Nephron (organoid): ENCODE measurements at regions not wholly inside any gene's neighbourhood (a gene's known extent, or its start where the extent isn't known, plus 50 kb on each side); places are given as distances from the start of the nearest gene placed in this dataset.

Source experiments
- H3K27ac Mint-ChIP-seq, 3 experiments: 2 replicates each; pipeline ENCODE4 v1.8.0; 2020; ENCODE audit warnings: mixed read lengths in 3 of 3, mild to moderate bottlenecking in 2 of 3, moderate library complexity in 1 of 3
- H3K27me3 Mint-ChIP-seq: 2 replicates; pipeline ENCODE4 v1.8.0; 2021; ENCODE audit warnings: low read depth, mild to moderate bottlenecking, moderate library complexity, mixed read lengths
- H3K36me3 Mint-ChIP-seq: 2 replicates; pipeline ENCODE4 v1.8.0; 2020; ENCODE audit warnings: low read depth, mixed read lengths
- H3K4me1 Mint-ChIP-seq: 2 replicates; pipeline ENCODE4 v1.8.0; 2020; ENCODE audit warnings: mixed read lengths
- H3K4me3 Mint-ChIP-seq, 3 experiments: 2 replicates each; pipeline ENCODE4 v1.8.0; 2020; ENCODE audit warnings: mild to moderate bottlenecking in 3 of 3, mixed read lengths in 3 of 3, moderate library complexity in 2 of 3
- H3K9me3 Mint-ChIP-seq: 2 replicates; pipeline ENCODE4 v1.8.0; 2020; ENCODE audit warnings: mixed read lengths
- TF ChIP-seq, protein P1 (sequence below), 3 experiments: fragments of 200-600 bp; sonication (generic); IDR thresholded peaks; one replicate each; pipeline ENCODE4 v1.5.0; 2021; ENCODE audit warnings: antibody characterized with exemption in 3 of 3; ENCODE audit not compliant: unreplicated experiment in 3 of 3

DNA sequence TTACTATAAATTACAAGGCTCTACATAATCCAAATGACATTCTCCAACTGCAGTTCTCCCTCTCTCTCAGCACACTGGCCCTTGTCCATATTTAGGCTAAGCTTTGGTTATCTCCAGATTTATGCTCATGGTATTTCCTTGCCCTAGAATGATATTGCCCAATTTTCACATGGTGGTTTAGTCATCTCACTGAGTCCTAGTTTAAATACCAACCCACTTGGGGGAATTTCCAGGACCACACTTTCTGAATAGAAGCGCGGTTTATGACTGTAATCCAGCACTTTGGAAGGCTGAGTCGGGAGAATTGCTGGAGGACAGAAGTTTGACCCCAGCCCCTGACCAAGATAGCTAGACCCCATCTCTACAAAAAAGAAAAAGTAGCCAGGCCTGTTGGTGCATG is 280.1 kb upstream of the MON1B start:
- TF ChIP-seq, protein P1, sequence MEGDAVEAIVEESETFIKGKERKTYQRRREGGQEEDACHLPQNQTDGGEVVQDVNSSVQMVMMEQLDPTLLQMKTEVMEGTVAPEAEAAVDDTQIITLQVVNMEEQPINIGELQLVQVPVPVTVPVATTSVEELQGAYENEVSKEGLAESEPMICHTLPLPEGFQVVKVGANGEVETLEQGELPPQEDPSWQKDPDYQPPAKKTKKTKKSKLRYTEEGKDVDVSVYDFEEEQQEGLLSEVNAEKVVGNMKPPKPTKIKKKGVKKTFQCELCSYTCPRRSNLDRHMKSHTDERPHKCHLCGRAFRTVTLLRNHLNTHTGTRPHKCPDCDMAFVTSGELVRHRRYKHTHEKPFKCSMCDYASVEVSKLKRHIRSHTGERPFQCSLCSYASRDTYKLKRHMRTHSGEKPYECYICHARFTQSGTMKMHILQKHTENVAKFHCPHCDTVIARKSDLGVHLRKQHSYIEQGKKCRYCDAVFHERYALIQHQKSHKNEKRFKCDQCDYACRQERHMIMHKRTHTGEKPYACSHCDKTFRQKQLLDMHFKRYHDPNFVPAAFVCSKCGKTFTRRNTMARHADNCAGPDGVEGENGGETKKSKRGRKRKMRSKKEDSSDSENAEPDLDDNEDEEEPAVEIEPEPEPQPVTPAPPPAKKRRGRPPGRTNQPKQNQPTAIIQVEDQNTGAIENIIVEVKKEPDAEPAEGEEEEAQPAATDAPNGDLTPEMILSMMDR (IDR thresholded peaks at IDR 0.05; ENCODE audit: unreplicated experiment in 3 of 3) = no peak
- H3K4me1 Mint-ChIP-seq = no peaks in the 10 kb centered on the region
- no peaks in the 10 kb centered on the region for H3K27me3 Mint-ChIP-seq
- H3K27ac Mint-ChIP-seq = no peak overlapping the region
- no peak overlapping the region for H3K4me3 Mint-ChIP-seq
- no peaks in the 10 kb centered on the region for H3K9me3 Mint-ChIP-seq
- H3K36me3 Mint-ChIP-seq = no peaks in the 10 kb centered on the region

DNA sequence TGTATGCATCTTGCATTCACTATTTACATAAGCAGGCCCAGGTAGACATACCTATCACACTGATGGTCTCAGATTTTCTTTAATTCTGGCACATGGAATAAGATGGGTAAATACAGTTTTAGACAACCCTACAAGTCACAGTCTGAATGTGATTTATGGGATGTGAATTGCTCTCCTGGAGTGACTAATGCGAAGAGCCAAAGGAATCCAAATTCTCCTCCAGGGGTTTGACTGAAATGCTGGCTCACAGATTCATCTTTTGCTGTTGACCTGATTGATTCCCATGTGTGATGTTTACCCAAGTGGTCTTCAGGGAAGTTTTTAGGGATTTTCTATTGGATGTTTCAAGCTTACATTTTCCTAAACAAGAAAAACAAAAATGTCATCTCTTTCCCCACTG is 277.9 kb upstream of the MON1B start:
- Mint-ChIP-seq H3K27ac (no peak overlapping the region), H3K36me3 (no peaks in the 10 kb centered on the region), H3K4me1 (no peaks in the 10 kb centered on the region), H3K9me3 (no peaks in the 10 kb centered on the region), H3K4me3 (no peak overlapping the region), H3K27me3 (no peaks in the 10 kb centered on the region)
- TF ChIP-seq, protein P1 (IDR thresholded peaks at IDR 0.05; ENCODE audit: unreplicated experiment in 3 of 3) = no peak

DNA sequence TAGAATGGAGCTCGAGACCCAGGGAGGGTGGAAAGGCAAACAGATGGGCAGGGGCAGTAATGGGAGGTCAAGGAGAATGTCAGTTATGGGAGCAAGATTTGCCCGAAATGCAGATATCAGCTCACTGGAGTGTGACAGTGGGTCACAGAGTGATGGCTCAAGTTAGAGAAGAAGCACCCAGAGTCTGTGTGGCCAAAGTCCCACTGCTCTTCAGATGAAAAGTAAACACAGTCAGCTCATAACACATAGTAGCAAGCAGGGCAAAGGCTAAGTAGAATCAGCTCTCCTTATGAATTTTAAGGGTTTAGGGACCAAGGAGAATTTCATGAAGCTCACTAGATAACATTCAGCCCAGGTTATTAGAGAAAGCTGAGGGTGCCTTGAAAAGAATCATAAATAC is 264.9 kb upstream of the MON1B start:
- no peak overlapping the region for H3K4me3 Mint-ChIP-seq
- H3K4me1 Mint-ChIP-seq = peaks cover 4% of the 10 kb centered on the region
- peaks cover 3% of the 10 kb centered on the region for H3K27me3 Mint-ChIP-seq
- no peaks in the 10 kb centered on the region for H3K9me3 Mint-ChIP-seq
- no peaks in the 10 kb centered on the region for H3K36me3 Mint-ChIP-seq
- TF ChIP-seq, protein P1 (IDR thresholded peaks at IDR 0.05; ENCODE audit: unreplicated experiment in 3 of 3) = no peak
- peak overlapping the region in 1 of 3 experiments; percentile 51 for H3K27ac Mint-ChIP-seq

GRCh38 chr16:76926595-76926994 is 264.4 kb upstream of the MON1B start:
- TF ChIP-seq, protein P1 (IDR thresholded peaks at IDR 0.05; ENCODE audit: unreplicated experiment in 3 of 3) = no peak
- Mint-ChIP-seq H3K27ac (peak overlapping the region in 1 of 3 experiments; percentile 74), H3K36me3 (no peaks in the 10 kb centered on the region), H3K4me1 (peaks cover 4% of the 10 kb centered on the region), H3K27me3 (peaks cover 3% of the 10 kb centered on the region), H3K9me3 (no peaks in the 10 kb centered on the region), H3K4me3 (no peak overlapping the region)

DNA sequence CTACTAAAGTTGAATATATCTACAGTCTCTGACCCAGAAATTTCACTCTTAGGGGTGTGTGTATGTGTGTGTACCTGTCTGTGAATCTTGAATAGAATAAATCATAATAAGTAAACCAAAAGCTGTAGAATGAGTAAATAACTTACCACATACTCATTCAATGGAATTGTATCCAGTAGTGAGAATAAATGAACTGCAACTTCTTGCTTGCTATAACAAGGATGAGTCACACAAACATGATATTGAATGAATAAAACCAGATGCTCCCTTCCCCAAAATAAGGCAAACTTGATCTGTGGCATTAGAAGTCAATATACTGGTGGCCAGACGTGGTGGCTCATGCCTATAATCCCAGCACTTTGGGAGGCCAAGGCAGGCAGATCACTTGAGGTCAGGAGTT is 259.8 kb upstream of the MON1B start:
- Mint-ChIP-seq H3K9me3 (no peaks in the 10 kb centered on the region), H3K4me1 (peaks cover 4% of the 10 kb centered on the region), H3K4me3 (no peak overlapping the region), H3K27me3 (peaks cover 3% of the 10 kb centered on the region), H3K27ac (no peak overlapping the region), H3K36me3 (no peaks in the 10 kb centered on the region)
- TF ChIP-seq, protein P1 (IDR thresholded peaks at IDR 0.05; ENCODE audit: unreplicated experiment in 3 of 3) = no peak

DNA sequence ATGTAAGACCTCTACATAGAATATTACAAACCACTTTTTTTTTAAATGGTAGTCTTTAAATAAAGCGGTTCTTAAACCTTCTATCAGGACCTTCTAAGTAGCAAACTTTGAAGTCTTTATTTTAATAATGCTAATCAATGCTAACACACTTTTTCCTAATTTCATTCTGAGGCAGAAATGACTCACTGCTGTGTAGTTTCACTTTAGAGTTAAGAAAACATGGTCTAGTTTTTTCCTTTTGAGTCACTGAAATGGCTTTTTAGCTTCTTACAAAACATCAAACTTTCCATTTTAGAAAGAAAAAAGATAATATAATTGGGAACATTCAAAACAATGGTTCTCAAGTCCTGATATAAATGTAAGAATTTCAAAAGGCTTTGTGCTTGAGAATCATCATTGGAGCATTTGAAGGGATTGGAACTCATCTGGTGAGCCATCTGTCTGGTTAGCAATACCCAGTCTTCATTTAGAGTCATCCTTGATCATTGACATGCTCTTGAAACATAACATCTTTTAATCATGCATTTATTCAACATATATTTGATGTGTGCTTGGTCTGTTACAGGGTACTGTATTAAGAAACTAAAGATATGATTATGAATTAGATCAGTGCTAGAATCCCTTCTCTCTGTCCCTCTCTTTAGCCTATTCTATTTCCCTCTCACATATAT is 258.3 kb upstream of the MON1B start:
- no peak overlapping the region for H3K27ac Mint-ChIP-seq
- H3K4me3 Mint-ChIP-seq = no peak overlapping the region
- no peaks in the 10 kb centered on the region for H3K4me1 Mint-ChIP-seq
- H3K9me3 Mint-ChIP-seq = no peaks in the 10 kb centered on the region
- H3K36me3 Mint-ChIP-seq = no peaks in the 10 kb centered on the region
- H3K27me3 Mint-ChIP-seq = peaks cover 3% of the 10 kb centered on the region
- TF ChIP-seq, protein P1 (IDR thresholded peaks at IDR 0.05; ENCODE audit: unreplicated experiment in 3 of 3) = no peak
